NCI-H1092 (cell line): ENCODE measurements at regions not wholly inside any gene's neighbourhood (a gene's known extent, or its start where the extent isn't known, plus 50 kb on each side); places are given as distances from the start of the nearest gene placed in this dataset.

ENCODE experiments used
- DNase-seq: peaks from one replicate; lab custom pipeline; 2025; lab: John Stamatoyannopoulos, UW

DNA sequence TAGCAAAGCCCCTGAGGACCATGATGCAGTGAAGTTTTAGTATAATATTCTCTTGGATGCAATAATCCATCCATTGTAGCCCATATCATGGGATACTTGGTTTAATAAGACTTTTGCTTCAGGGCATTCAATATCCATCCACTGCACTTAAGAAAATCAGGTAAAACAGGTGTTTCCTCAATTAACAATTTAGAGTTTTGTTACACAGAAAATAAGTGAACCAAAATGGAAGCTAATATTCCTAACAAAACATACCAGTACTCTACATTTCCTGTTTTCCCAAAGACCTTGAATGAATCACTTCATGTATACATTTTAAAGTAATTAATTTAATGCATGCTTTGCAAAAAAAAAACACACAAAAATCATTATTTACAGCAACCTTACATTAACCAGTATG lies 305.6 kb downstream of the NR2F1-AS1 start:
- no peak for DNase-seq

DNA sequence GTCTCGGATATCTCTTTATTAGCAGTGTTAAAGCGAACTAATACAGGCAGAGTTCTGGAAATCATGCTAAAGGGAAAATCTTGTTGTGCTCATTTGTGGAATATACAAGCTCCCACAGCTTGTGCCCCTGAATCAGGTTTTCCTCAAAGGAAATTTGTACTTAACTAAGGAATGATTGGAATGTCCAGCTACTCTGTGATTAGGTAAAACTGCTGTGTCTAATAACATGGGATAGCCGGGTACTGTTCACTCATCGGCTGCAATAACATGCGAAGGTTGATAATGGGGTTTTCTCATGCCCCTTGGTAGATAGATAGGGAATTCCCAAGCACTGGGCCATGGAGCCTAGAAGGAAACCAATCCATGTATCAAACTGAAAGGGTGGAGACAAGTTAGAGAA lies 306.7 kb downstream of the NR2F1-AS1 start:
- no peak for DNase-seq

DNA sequence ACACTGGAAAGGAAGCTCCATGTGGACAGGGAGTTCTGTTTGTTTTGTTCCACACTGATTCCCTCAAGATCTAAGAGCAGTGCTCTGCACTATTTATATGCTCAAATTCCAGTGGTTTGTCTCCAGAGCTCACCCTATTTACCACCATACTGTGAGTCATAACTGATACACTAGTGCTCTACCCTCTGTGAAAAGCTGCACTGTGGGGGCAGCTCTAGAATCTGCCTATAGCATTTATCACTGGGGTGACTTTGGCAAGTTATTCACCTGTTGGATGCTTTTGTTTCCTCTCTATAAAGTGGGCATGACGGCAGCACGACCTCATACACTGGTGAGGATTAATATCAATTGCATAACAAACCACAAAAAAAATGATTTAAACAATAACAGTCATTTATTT lies 307.8 kb downstream of the NR2F1-AS1 start:
- no peak for DNase-seq

GRCh38 chr5:93272108-93272507 lies 308.9 kb downstream of the NR2F1-AS1 start:
- DNase-seq, result no peak

GRCh38 chr5:93267736-93268135 lies 313.3 kb downstream of the NR2F1-AS1 start:
- no peak for DNase-seq

GRCh38 chr5:93267276-93267675 lies 313.7 kb downstream of the NR2F1-AS1 start:
- DNase-seq, result no peak

GRCh38 chr5:93257616-93258015 lies 323.4 kb downstream of the NR2F1-AS1 start:
- DNase-seq, result no peak

- no peak for DNase-seq
Measured at GRCh38 chr5:93255796-93256195, 325.2 kb downstream of the NR2F1-AS1 start.

- no peak for DNase-seq
Measured at GRCh38 chr5:93252165-93252564, 328.9 kb downstream of the NR2F1-AS1 start.

DNA sequence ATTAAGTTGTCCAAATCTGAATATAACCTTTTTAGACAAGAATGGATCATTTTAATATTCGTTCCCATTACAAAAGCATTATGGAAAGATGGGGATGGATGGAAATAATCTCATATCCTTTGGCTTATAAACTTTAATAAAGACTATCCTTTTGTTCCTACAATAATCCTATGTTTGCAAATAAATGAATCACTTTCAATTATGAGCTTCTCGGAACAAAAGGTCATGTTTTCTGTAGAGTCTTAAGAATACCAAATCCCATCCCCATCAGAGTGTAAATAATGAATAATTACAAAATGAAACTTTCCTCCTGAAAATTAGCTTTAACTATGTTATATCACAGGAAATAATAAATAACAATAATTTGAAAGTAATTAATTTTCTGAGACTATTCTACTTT lies 329.7 kb downstream of the NR2F1-AS1 start:
- DNase-seq, result no peak

GRCh38 chr5:93250424-93250823 lies 330.6 kb downstream of the NR2F1-AS1 start:
- no peak for DNase-seq

DNA sequence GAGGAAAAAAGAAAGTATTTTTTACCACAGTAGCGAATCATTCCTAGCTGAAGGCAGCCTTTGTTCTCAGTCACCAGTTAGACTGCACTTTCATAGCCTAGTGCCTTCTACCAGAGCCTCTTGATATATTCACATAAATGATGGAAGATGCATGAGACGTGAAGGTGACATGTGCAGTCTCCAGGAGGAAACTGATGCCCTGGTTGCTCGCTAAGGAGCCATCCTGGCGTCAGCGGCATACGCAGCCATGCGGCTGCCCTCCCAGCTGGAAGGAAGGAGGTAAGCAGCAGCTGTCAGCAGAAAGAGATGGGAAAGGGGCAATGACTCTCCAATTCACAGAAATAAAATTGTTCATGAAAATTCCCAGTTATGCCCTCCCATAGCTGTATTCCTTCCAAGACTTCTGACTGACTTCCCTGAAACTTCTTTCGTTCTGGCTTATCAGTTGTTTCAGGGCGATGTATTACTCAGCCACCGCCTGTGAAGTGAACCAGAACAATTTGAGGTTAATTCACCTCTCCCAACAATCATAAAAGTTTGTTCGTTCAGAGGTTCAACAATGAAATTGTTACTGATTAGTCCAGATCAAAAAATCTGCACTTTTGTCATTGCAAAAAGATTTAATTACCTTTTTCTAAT lies 331.2 kb downstream of the NR2F1-AS1 start:
- DNase-seq, result no peak

DNA sequence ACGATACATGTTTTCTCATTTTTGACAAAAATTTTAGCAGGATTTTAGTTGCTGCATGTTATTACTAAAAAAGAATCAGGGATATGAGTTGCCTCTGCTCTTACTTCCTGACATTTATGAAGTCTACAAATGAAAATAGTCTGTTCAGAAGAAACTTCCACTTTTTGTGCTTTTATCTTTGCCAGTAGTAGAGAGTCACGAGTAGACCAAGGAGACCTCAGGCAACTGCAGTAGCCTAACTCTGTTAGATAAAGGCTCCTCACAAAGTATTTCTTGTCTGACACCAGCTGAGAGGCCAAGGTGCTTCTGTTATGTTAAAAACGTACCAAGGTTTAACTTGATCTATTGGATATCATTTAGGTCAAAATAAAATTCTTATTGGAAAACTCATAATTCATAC lies 333.9 kb downstream of the NR2F1-AS1 start:
- no peak for DNase-seq

GRCh38 chr5:93246090-93246855 lies 334.7 kb downstream of the NR2F1-AS1 start:
- peak; percentile 34 for DNase-seq

- no peak for DNase-seq
Measured at GRCh38 chr5:93245226-93245625, 335.8 kb downstream of the NR2F1-AS1 start.

GRCh38 chr5:93243481-93243880 lies 337.5 kb downstream of the NR2F1-AS1 start:
- no peak for DNase-seq

- no peak for DNase-seq
Measured at GRCh38 chr5:93240228-93240834, 340.7 kb downstream of the NR2F1-AS1 start.

GRCh38 chr5:93236807-93237421 lies 344.1 kb downstream of the NR2F1-AS1 start:
- DNase-seq, result no peak

- DNase-seq, result no peak
Measured at GRCh38 chr5:93235761-93236160, 345.3 kb downstream of the NR2F1-AS1 start.

GRCh38 chr5:93226202-93226735 lies 354.8 kb downstream of the NR2F1-AS1 start:
- DNase-seq, result no peak

DNA sequence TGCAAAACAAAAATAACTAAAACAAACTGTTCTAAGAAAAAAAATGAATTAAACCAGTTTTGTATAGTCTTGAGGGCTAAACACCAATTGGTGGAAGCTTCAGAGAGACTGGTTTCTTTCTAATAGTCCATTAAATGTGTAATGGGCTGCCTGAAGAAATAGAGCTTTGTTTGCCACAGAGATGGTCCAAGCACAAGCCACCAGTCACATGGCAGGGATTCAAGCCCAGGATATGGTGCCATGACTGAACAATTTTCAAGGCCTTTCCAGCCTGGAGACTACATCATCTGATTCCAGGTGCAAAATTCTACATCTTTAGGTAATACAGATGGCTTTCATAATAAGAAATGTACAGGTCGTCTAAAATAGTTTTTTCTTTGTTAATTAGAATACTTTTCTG lies 355.3 kb downstream of the NR2F1-AS1 start:
- DNase-seq, result no peak

DNA sequence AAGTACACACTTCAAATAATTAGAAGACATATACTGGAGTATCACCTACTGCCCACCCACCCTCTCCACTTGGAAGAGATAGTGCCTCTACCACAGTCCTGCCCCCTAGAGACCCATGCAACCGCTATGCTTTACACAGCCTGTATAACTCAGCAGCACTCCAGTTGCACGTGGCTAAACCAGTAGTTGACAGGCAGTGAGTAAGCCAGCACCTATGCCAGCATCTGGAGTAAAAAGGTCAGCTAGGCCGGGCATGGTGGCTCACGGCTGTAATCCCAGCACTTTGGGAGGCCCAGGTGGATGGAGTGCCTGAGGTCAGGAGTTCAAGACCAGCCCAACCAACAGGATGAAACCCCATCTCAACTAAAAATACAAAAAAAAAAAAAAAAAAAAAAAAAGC lies 356.4 kb downstream of the NR2F1-AS1 start:
- no peak for DNase-seq

- no peak for DNase-seq
Measured at GRCh38 chr5:93221773-93222172, 359.2 kb downstream of the NR2F1-AS1 start.
